B cell (primary cell): ENCODE measurements at regions not wholly inside any gene's neighbourhood (a gene's known extent, or its start where the extent isn't known, plus 50 kb on each side); places are given as distances from the start of the nearest gene placed in this dataset.

Experiments used
- ATAC-seq: fragments of 200-7000 bp; cut with Tn5 transposase; one replicate; pipeline ENCODE4 v1.10.0; 2021; ENCODE audit warnings: low read depth, mild to moderate bottlenecking, moderate number of reproducible peaks, moderate library complexity
- CTCF ChIA-PET: fragments of 350-600 bp; sonication (Branson Sonifier 250); formaldehyde crosslinking; loops from one replicate; lab custom pipeline; 2021; ENCODE audit warnings: antibody characterized with exemption, inconsistent platforms; lab: Charles Lee
- POLR2A ChIA-PET: fragments of 350-600 bp; sonication (Branson Sonifier 250); formaldehyde crosslinking; loops from one replicate; lab custom pipeline; 2021; ENCODE audit warnings: antibody characterized with exemption; lab: Charles Lee
- DNase-seq: peaks from one replicate; pipeline ENCODE4 v3.0.0; 2013
- H2AFZ ChIP-seq: 2 replicates; pipeline ENCODE4 v1.6.1; 2012; ENCODE audit warnings: mild to moderate bottlenecking, low read depth, low read length; ENCODE audit not compliant: insufficient read depth, poor library complexity, severe bottlenecking
- H3K27ac ChIP-seq, 2 donors: 1 replicate in 1 of 2; 2 replicates in 1 of 2; pipeline ENCODE4 v1.5.1; 2012 to 2013; ENCODE audit warnings: low read length in 2 of 2, mild to moderate bottlenecking in 2 of 2, moderate library complexity in 1 of 2
- H3K27me3 ChIP-seq, 4 experiments: fragments of 200-600 bp in 1 of 4; sonication (generic) in 1 of 4; replicated peaks in 1 of 4; 1 replicate in 2 of 4; 2 replicates in 2 of 4; pipeline versions ENCODE4 v1.6.1 to v1.7.0; 2013 to 2016; ENCODE audit warnings: low read length in 3 of 4, mild to moderate bottlenecking in 2 of 4, mixed read lengths in 1 of 4, moderate library complexity in 1 of 4; ENCODE audit not compliant: insufficient read depth in 4 of 4, control insufficient read depth in 3 of 4; ENCODE audit errors: control extremely low read depth in 1 of 4
- H3K36me3 ChIP-seq, 2 experiments: replicated peaks in 1 of 2; 1 replicate in 1 of 2; 2 replicates in 1 of 2; pipeline versions ENCODE4 v1.6.1 to v1.7.1; 2013; ENCODE audit warnings: low read length in 1 of 2; ENCODE audit not compliant: insufficient read depth in 2 of 2, control insufficient read depth in 1 of 2; ENCODE audit errors: control extremely low read depth in 1 of 2, extremely low read depth in 1 of 2
- H3K4me1 ChIP-seq, 2 donors: fragments of 200-600 bp in 1 of 2; sonication (generic) in 1 of 2; 1 replicate in 1 of 2; 2 replicates in 1 of 2; pipeline versions ENCODE4 v1.5.1 to v1.6.1; 2013 to 2017; ENCODE audit warnings: low read length in 2 of 2; ENCODE audit not compliant: control insufficient read depth in 2 of 2, insufficient read depth in 2 of 2
- H3K4me2 ChIP-seq: replicated peaks from 2 replicates; pipeline ENCODE3; 2012; ENCODE audit warnings: mild to moderate bottlenecking, low read depth, low read length; ENCODE audit not compliant: poor library complexity, severe bottlenecking
- H3K4me3 ChIP-seq, 5 experiments: fragments of 200-600 bp in 1 of 5; sonication (generic) in 1 of 5; 1 replicate in 3 of 5; 2 replicates in 2 of 5; pipeline versions ENCODE4 v1.5.1 to v1.7.0; 2011 to 2016; ENCODE audit warnings: low read length in 4 of 5, mild to moderate bottlenecking in 4 of 5, low read depth in 2 of 5, control low read depth in 1 of 5, moderate library complexity in 1 of 5; ENCODE audit not compliant: insufficient read depth in 1 of 5; ENCODE audit errors: control extremely low read depth in 1 of 5, extremely low read depth in 1 of 5
- H3K79me2 ChIP-seq: fragments of 200-600 bp; sonication (generic); one replicate; pipeline ENCODE4 v1.6.0; 2016; ENCODE audit warnings: low read length; ENCODE audit not compliant: control insufficient read depth, insufficient read depth
- H3K9ac ChIP-seq: fragments of 200-600 bp; sonication (generic); 2 replicates; pipeline ENCODE4 v1.6.1; 2017; ENCODE audit warnings: mild to moderate bottlenecking, low read length, moderate library complexity
- H3K9me3 ChIP-seq, 3 donors: one replicate each; pipeline versions ENCODE4 v1.6.1 to v1.7.1; 2013; ENCODE audit warnings: low read length in 2 of 3; ENCODE audit not compliant: control insufficient read depth in 2 of 3, insufficient read depth in 1 of 3; ENCODE audit errors: control extremely low read depth in 1 of 3
- H4K20me1 ChIP-seq: 2 replicates; pipeline ENCODE4 v1.6.0; 2012; ENCODE audit warnings: mild to moderate bottlenecking, low read length; ENCODE audit not compliant: insufficient read depth, control insufficient read depth, poor library complexity, severe bottlenecking
- H3K27ac Mint-ChIP-seq: one replicate; pipeline ENCODE4 v1.8.0; 2021; ENCODE audit warnings: mixed read lengths
- H3K27me3 Mint-ChIP-seq: one replicate; pipeline ENCODE4 v1.8.0; 2021; ENCODE audit warnings: mixed read lengths
- H3K4me1 Mint-ChIP-seq: one replicate; pipeline ENCODE4 v1.8.0; 2021; ENCODE audit warnings: mixed read lengths
- H3K4me3 Mint-ChIP-seq: one replicate; pipeline ENCODE4 v1.8.0; 2021; ENCODE audit warnings: mixed read lengths
- H3K9me3 Mint-ChIP-seq: one replicate; pipeline ENCODE4 v1.8.0; 2022; ENCODE audit warnings: mixed read lengths; ENCODE audit not compliant: insufficient read depth
- EZH2 ChIP-seq: IDR thresholded peaks from 2 replicates; pipeline ENCODE4 v1.6.1; 2012; ENCODE audit warnings: borderline replicate concordance, low read depth, mild to moderate bottlenecking, moderate library complexity, low read length; ENCODE audit not compliant: insufficient read depth, poor library complexity, severe bottlenecking
- WGBS: methylation state at CpG from one replicate; pipeline ENCODE4 v1.1.5; 2013; ENCODE audit warnings: missing lambda C conversion rate; ENCODE audit not compliant: insufficient coverage; 5-methylcytosine and 5-hydroxymethylcytosine counted together
- intact Hi-C: fragments of 100-400 bp; cut with micrococcal nuclease; formaldehyde crosslinking; loops from one replicate; pipeline ENCODE4 v1.10.0; 2022
- TF ChIP-seq, protein P1 (sequence below): fragments of 200-600 bp; IDR thresholded peaks from one replicate; pipeline ENCODE4 v1.8.0; 2022; ENCODE audit warnings: antibody characterized with exemption, mild to moderate bottlenecking

DNA sequence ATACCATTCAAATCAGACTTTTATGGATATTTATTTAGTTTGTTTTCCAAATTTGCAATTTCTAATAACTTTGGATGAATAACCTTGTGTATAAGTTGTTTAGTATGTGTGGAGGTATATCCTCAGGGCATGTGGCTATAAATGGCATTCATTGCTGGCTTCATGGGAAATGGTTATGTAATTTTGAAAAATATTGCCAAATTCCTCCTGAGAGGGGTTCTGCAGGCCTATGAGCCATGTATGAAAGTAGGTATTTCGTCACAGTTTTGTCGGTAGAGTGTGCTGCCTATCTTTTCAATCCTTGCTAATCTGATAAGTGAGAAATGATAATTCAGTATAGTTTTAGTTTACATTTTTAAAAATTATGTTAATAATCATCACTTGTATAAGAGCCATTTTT, 256.4 kb upstream of the ZNF385D start:
- Mint-ChIP-seq H3K9me3 (peaks cover 1% of the 10 kb centered on the region), H3K4me1 (no peaks in the 10 kb centered on the region), H3K27me3 (no peaks in the 10 kb centered on the region), H3K4me3 (no peak overlapping the region), H3K27ac (no peak overlapping the region)
- ChIA-PET CTCF (no interaction called here), POLR2A (no interaction called here)
- Histone ChIP-seq H3K4me1 (no peaks in the 10 kb centered on the region), H3K4me3 (no peak overlapping the region), H3K27me3 (no peaks in the 10 kb centered on the region), H4K20me1 (no peaks in the 10 kb centered on the region), H3K9ac (no peak overlapping the region), H2AFZ (no peak overlapping the region), H3K9me3 (peaks cover 0 to 4% (median 0%) of the 10 kb centered on the region in 3 donors), H3K79me2 (no peaks in the 10 kb centered on the region), H3K27ac (no peak overlapping the region), H3K4me2 (no peak overlapping the region), H3K36me3 (no peaks in the 10 kb centered on the region)
- no peak for DNase-seq
- no CpG with 5 or more reads among the region's 2 CpGs for WGBS
- intact Hi-C loops, result no loop called here
- ATAC-seq, result no peak
- TF ChIP-seq, protein P1, sequence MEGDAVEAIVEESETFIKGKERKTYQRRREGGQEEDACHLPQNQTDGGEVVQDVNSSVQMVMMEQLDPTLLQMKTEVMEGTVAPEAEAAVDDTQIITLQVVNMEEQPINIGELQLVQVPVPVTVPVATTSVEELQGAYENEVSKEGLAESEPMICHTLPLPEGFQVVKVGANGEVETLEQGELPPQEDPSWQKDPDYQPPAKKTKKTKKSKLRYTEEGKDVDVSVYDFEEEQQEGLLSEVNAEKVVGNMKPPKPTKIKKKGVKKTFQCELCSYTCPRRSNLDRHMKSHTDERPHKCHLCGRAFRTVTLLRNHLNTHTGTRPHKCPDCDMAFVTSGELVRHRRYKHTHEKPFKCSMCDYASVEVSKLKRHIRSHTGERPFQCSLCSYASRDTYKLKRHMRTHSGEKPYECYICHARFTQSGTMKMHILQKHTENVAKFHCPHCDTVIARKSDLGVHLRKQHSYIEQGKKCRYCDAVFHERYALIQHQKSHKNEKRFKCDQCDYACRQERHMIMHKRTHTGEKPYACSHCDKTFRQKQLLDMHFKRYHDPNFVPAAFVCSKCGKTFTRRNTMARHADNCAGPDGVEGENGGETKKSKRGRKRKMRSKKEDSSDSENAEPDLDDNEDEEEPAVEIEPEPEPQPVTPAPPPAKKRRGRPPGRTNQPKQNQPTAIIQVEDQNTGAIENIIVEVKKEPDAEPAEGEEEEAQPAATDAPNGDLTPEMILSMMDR, result no peak
- TF ChIP-seq EZH2, result no peak

DNA sequence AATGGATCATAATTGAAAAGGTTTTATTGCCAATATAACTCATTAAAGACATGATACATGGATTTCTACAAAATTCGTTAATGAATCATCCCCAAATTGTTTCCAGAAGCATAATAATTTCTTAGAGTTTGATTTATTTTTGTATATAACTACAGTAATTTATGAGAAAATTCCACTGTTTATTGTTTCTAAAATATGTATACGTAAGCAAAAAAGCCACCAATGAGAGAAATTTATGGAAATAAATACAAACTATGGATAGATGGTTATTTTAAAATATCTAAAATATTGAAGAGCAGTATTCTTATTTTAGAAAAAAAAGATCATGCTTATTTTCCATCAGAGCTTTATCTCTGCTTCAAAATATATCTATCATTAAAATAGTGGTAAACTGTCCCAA, 260.0 kb upstream of the ZNF385D start:
- H3K4me1 ChIP-seq, result no peaks in the 10 kb centered on the region
- no peaks in the 10 kb centered on the region for H3K27me3 Mint-ChIP-seq
- no peak overlapping the region for H3K4me2 ChIP-seq
- H3K27ac Mint-ChIP-seq, result no peak overlapping the region
- no peak overlapping the region for H3K4me3 Mint-ChIP-seq
- no peak overlapping the region for H2AFZ ChIP-seq
- H4K20me1 ChIP-seq, result no peaks in the 10 kb centered on the region
- ChIA-PET CTCF (no interaction called here), POLR2A (no interaction called here)
- no peak overlapping the region for H3K4me3 ChIP-seq
- H3K79me2 ChIP-seq, result no peaks in the 10 kb centered on the region
- H3K36me3 ChIP-seq, result no peaks in the 10 kb centered on the region
- no peak overlapping the region for H3K27ac ChIP-seq
- WGBS, result no CpG with 5 or more reads among the region's 2 CpGs
- no peaks in the 10 kb centered on the region for H3K4me1 Mint-ChIP-seq
- DNase-seq (no peak), ATAC-seq (no peak)
- intact Hi-C loops, result no loop called here
- H3K9me3 ChIP-seq, result peaks cover 0 to 4% (median 0%) of the 10 kb centered on the region in 3 donors
- peaks cover 2% of the 10 kb centered on the region for H3K9me3 Mint-ChIP-seq
- TF ChIP-seq EZH2, result no peak
- TF ChIP-seq, protein P1, result no peak
- no peak overlapping the region for H3K9ac ChIP-seq
- no peaks in the 10 kb centered on the region for H3K27me3 ChIP-seq
